Sigmoid colon (tissue), 4 donors: ENCODE measurements at regions not wholly inside any gene's neighbourhood (a gene's known extent, or its start where the extent isn't known, plus 50 kb on each side); places are given as distances from the start of the nearest gene placed in this dataset.

Source experiments
- EP300 ChIP-seq, 4 donors: sonication (generic); formaldehyde crosslinking; IDR thresholded peaks; one replicate each; pipeline ENCODE4 v1.6.1; 2017; ENCODE audit warnings: antibody characterized with exemption in 4 of 4
- POLR2A ChIP-seq, 2 donors: fragments of 450-650 bp; IDR thresholded peaks; one replicate each; pipeline ENCODE4 v1.6.1; 2016; ENCODE audit warnings: antibody characterized with exemption in 2 of 2, mild to moderate bottlenecking in 2 of 2, moderate library complexity in 2 of 2
- TF ChIP-seq, protein P1 (sequence below), 4 experiments: fragments of 450-650 bp in 3 of 4; fragments of 200-600 bp in 1 of 4; IDR thresholded peaks; one replicate each; pipeline ENCODE4 v1.5.1; 2016 to 2019; ENCODE audit warnings: antibody characterized with exemption in 4 of 4, mild to moderate bottlenecking in 3 of 4, moderate library complexity in 2 of 4

DNA sequence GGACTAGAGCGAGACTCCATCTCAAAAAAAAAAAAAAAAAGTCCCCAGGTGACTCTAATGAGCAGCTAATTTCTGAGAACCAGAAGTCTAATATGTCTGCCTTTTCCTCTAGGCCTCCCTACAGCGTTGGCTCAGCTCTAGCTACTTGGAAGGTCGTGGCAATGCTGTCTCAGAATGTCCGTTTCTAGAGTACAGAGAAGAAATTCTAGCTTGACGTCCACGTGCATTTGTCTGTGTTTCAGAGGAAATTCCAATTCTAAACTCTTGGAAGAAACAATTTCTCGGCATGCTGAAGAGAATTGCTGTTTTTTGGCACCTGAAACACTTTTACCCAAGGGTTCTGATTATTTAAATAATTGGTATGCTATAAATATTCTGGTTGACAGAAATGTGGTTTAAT is 78.8 kb downstream of the SOX2 start:
- no peak for TF ChIP-seq POLR2A (IDR thresholded peaks at IDR 0.05)
- TF ChIP-seq, protein P1, sequence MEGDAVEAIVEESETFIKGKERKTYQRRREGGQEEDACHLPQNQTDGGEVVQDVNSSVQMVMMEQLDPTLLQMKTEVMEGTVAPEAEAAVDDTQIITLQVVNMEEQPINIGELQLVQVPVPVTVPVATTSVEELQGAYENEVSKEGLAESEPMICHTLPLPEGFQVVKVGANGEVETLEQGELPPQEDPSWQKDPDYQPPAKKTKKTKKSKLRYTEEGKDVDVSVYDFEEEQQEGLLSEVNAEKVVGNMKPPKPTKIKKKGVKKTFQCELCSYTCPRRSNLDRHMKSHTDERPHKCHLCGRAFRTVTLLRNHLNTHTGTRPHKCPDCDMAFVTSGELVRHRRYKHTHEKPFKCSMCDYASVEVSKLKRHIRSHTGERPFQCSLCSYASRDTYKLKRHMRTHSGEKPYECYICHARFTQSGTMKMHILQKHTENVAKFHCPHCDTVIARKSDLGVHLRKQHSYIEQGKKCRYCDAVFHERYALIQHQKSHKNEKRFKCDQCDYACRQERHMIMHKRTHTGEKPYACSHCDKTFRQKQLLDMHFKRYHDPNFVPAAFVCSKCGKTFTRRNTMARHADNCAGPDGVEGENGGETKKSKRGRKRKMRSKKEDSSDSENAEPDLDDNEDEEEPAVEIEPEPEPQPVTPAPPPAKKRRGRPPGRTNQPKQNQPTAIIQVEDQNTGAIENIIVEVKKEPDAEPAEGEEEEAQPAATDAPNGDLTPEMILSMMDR (IDR thresholded peaks at IDR 0.05) = no peak
- TF ChIP-seq EP300 (IDR thresholded peaks at IDR 0.05) = no peak
